ENCODE measurements at regions not wholly inside any gene's neighbourhood (a gene's known extent, or its start where the extent isn't known, plus 50 kb on each side); places are given as distances from the start of the nearest gene placed in this dataset.

- no peak for TF ChIP-seq CTCF (IDR thresholded peaks at IDR 0.05)
- Histone ChIP-seq H3K36me3 (no peaks in the 10 kb centered on the region), H3K27me3 (peaks cover 0 to 10% of the 10 kb centered on the region in 2 donors), H3K27ac (no peak overlapping the region), H3K9me3 (no peaks in the 10 kb centered on the region), H3K4me1 (peaks cover 6 to 21% of the 10 kb centered on the region in 2 donors), H3K4me3 (no peak overlapping the region)
- ATAC-seq = no peak
- intact Hi-C loops (cut with DNase I) = no loop called here
- DNase-seq = no peak
These were observed 182.9 kb upstream of the CAMK1G start for GRCh38 chr1:209400351-209401220.

DNA sequence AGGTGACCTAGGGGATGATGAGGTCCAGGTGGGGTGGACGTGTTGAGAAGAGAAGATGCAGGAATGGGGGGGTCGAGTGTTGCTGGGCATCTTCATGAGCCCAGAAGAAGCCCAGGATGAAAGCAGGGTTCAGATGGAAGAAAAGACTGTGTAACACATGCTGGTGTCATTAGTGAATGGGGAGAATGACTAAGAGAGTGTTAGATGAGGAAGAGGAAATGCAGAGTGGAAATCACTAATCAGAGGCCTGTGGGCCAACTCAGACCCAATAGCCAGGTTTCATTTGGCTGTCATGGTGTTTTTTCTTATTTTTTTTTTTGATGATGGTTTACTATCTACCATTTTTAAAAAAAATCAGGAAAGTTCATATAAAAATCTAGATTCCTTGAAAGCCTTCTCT is 180.8 kb upstream of the CAMK1G start:
- intact Hi-C loops (cut with DNase I) = no loop called here
- Histone ChIP-seq H3K9me3 (no peaks in the 10 kb centered on the region), H3K36me3 (no peaks in the 10 kb centered on the region), H3K27ac (no peak overlapping the region), H3K27me3 (peaks cover 0 to 10% of the 10 kb centered on the region in 2 donors), H3K4me1 (peaks cover 6 to 16% of the 10 kb centered on the region in 2 donors), H3K4me3 (no peak overlapping the region)
- no peak for TF ChIP-seq CTCF (IDR thresholded peaks at IDR 0.05)
- ATAC-seq (no peak), DNase-seq (no peak)

DNA sequence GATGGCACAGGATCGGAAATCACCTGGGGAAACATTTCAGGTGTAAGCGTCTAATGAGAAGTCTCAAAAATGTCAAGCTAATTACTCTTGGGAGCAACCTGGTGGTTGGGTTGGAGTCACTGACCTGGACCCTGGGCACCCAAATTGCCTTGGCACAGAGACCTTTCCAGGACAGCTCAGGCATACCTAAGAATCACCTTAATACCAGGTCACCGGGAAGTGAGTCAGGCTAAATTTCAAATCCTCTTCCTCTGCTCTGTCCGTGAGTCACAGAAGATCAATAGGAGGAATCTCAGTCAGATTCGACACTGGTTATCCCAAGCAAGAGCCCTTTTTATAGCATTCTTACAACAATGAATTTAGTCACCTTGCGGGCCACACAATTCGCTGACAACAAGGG is 179.6 kb upstream of the CAMK1G start:
- no peaks in the 10 kb centered on the region for H3K9me3 ChIP-seq
- no peak overlapping the region for H3K4me3 ChIP-seq
- DNase-seq (no peak), ATAC-seq (no peak)
- peaks cover 0 to 5% of the 10 kb centered on the region in 2 donors for H3K4me1 ChIP-seq
- intact Hi-C loops (cut with DNase I) = no loop called here
- H3K36me3 ChIP-seq = no peaks in the 10 kb centered on the region
- H3K27ac ChIP-seq = no peak overlapping the region
- peaks cover 0 to 10% of the 10 kb centered on the region in 2 donors for H3K27me3 ChIP-seq
- no peak for TF ChIP-seq CTCF (IDR thresholded peaks at IDR 0.05)

DNA sequence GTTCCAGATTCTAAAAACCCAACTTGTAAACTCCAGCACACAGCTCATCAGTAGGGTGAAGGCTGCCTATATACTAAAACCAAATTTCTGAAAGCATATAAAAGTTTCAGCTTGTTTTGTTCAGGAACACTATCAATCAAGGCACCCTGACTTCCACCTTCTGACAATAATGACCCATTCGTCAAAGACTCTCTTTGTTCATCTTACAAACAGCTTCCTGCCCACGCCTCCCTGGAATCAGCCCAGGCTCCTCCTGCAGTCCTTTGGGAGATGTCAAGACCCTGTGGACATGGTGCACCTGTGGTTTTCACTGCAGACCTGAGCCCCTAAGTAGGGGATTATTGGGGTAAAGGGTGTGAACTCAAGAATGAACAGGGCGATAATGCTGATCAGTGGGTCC is 178.9 kb upstream of the CAMK1G start:
- H3K4me1 ChIP-seq = no peaks in the 10 kb centered on the region
- DNase-seq (no peak), ATAC-seq (no peak)
- no peak for TF ChIP-seq CTCF (IDR thresholded peaks at IDR 0.05)
- no peak overlapping the region for H3K4me3 ChIP-seq
- H3K36me3 ChIP-seq = no peaks in the 10 kb centered on the region
- peaks cover 0 to 10% of the 10 kb centered on the region in 2 donors for H3K27me3 ChIP-seq
- H3K27ac ChIP-seq = no peak overlapping the region
- no peaks in the 10 kb centered on the region for H3K9me3 ChIP-seq
- intact Hi-C loops (cut with DNase I) = no loop called here

DNA sequence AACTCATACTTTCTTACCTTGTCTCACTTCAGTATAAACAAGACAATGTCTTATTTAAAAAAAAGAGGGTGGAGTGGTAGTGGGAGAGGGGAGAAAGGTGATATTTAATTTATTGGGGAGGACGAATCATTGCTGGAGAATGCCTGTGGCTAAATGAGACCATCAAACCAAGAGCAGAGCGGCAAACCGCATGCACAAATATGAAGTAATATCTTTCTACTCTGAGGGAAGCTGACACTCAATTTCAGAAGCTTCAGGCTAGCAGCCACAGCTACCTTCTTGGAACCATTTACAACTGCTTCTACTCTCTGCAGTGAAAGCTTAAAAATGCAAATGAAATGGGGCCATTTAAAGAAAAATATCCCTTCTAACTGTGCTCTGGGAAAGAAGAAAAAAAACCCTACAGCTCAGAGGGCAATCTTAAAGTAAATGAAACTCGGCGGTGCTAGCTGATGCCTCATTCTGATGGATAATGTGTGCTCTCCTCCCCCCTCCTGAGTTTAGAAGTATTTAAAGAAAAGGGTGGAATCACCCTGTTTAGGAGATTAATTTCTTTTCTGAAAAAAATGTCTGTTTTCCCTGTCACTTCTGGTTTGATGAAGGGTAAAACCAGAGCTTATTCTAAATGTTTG is 178.2 kb upstream of the CAMK1G start:
- no peak for TF ChIP-seq CTCF (IDR thresholded peaks at IDR 0.05)
- no peak overlapping the region for H3K4me3 ChIP-seq
- DNase-seq = no peak
- H3K27ac ChIP-seq = no peak overlapping the region
- H3K36me3 ChIP-seq = no peaks in the 10 kb centered on the region
- H3K9me3 ChIP-seq = no peaks in the 10 kb centered on the region
- no peak for ATAC-seq
- intact Hi-C loops (cut with DNase I) = no loop called here
- H3K4me1 ChIP-seq = peaks cover 0 to 4% of the 10 kb centered on the region in 2 donors
- peaks cover 0 to 10% of the 10 kb centered on the region in 2 donors for H3K27me3 ChIP-seq

All from left lung (tissue), 4 donors.